ENCODE measurements at regions not wholly inside any gene's neighbourhood (a gene's known extent, or its start where the extent isn't known, plus 50 kb on each side); places are given as distances from the start of the nearest gene placed in this dataset.
A peak's percentile ranks its signal among the peaks of the same experiment; 100 is the strongest.
"Not testable (repeated sequence)": the region's sequence is repeated elsewhere in the genome, so short reads cannot be mapped to it uniquely, and the experiment has no call there.

DNA sequence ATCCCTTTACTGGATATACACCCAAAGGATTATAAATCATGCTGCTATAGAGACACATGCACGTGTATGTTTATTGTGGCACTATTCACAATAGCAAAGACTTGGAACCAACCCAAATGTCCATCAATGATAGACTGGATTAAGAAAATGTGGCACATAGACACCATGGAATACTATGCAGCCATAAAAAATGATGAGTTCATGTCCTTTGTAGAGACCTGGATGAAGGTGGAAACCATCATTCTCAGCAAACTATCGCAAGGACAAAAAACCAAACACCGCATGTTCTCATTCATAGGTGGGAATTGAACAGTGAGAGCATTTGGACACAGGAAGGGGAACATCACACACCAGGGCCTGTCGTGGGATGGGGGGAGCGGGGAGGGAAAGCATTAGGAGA, 52.4 kb upstream of the FAM135A start:
- peaks cover 4 to 20% (median 8%) of the 10 kb centered on the region in 5 donors for H3K27me3 Mint-ChIP-seq
- DNase-seq, H3K27ac Mint-ChIP-seq, H3K4me1 Mint-ChIP-seq, POLR2A ChIA-PET, H3K36me3 Mint-ChIP-seq, ATAC-seq, H3K4me3 Mint-ChIP-seq, H3K9me3 Mint-ChIP-seq: not testable (repeated sequence)

DNA sequence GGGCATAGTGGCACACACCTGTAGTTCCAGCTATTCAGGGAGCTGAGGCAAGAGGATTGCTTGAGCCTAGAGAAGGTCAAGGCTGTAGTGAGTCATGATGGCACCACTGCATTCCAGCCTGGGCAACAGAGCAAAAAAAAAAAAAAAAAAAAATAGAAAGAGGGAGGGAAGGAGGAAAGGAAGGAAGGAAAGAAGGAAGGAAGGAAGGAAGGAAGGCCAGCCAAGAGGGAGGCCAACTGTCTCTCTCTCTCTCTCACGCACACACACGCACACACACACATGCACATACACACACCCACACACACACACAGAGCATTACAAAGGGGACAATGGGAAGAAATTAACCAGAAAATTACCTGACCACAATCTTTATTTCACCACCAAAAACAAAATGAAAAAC, 50.6 kb upstream of the COL9A1 start:
- H3K4me1 Mint-ChIP-seq, result no peaks in the 10 kb centered on the region

More for the DNA sequence above, 50.6 kb upstream of the COL9A1 start:
- POLR2A ChIA-PET, result no interaction called here
- no peak for DNase-seq
- no peak for ATAC-seq
- Mint-ChIP-seq H3K27me3 (peaks cover 0 to 1% (median 0%) of the 10 kb centered on the region in 5 donors), H3K27ac (peak overlapping the region in 1 of 10 donors; percentile 4), H3K4me3 (no peak overlapping the region), H3K9me3 (peaks cover 0 to 4% (median 0%) of the 10 kb centered on the region in 9 donors), H3K36me3 (no peaks in the 10 kb centered on the region)

Data from naive thymus-derived CD8-positive, alpha-beta T cell (primary cell).